A673 (cell line): ENCODE measurements at regions not wholly inside any gene's neighbourhood (a gene's known extent, or its start where the extent isn't known, plus 50 kb on each side); places are given as distances from the start of the nearest gene placed in this dataset.

Source experiments
- CTCF ChIP-seq: fragments of 300-800, 200-600 bp; sonication (generic); conservative IDR thresholded peaks from 2 replicates; pipeline ENCODE4 v1.5.1; 2017; ENCODE audit warnings: low read depth, mild to moderate bottlenecking, antibody characterized with exemption, low read length, moderate library complexity, mixed read lengths
- EZH2 ChIP-seq: fragments of 200-600 bp; sonication (generic); IDR thresholded peaks from 2 replicates; pipeline ENCODE4 v1.6.1; 2017; ENCODE audit warnings: borderline replicate concordance, low read depth, mild to moderate bottlenecking, mixed read lengths, antibody characterized with exemption, low read length; ENCODE audit not compliant: poor library complexity, severe bottlenecking

GRCh38 chr11:130785380-130786116, 130.7 kb downstream of the SNX19 start:
- TF ChIP-seq CTCF (no peak), EZH2 (no peak)
